ENCODE measurements at regions not wholly inside any gene's neighbourhood (a gene's known extent, or its start where the extent isn't known, plus 50 kb on each side); places are given as distances from the start of the nearest gene placed in this dataset.
"Not testable (repeated sequence)": the region's sequence is repeated elsewhere in the genome, so short reads cannot be mapped to it uniquely, and the experiment has no call there.

GRCh38 chr12:93223440-93224426, 154.0 kb upstream of the NUDT4 start:
- no peaks in the 10 kb centered on the region for H3K36me3 ChIP-seq (ENCODE audit: insufficient read depth)
- WGBS = 30% methylated on average over 5 of the region's 5 CpGs

DNA sequence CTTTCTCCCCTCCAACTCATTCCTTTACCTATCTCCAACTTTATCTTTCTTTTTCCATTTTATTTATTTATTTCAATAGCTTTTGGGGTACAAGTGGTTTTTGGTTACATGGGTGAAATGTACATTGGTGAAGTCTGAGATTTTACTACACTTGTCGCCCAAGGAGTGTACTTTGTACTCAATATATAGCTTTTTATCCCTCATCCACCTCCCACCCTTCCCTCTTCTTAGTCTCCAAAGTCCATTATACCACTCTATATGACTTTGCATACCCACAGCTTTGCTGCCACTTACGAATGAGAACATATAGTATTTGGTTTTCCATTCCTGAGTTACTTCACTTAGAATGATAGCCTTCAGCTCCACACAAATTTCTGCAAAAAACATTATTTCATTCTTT, 152.6 kb upstream of the NUDT4 start:
- Histone ChIP-seq H3K4me1 (ENCODE audit: insufficient read depth) (no peaks in the 10 kb centered on the region), H3K27ac (ENCODE audit: low read depth) (no peak overlapping the region), H3K36me3 (ENCODE audit: insufficient read depth) (no peaks in the 10 kb centered on the region), H3K4me3 (ENCODE audit: low read depth, low read length) (no peak overlapping the region)
- 95% methylated on average over 2 of the region's 2 CpGs for WGBS
- DNase-seq (ENCODE audit: extremely low spot score) = no peak

More at GRCh38 chr12:93223440-93224426, 154.0 kb upstream of the NUDT4 start:
- Histone ChIP-seq H3K4me3 (ENCODE audit: low read depth, low read length) (no peak overlapping the region), H3K27ac (ENCODE audit: low read depth) (no peak overlapping the region), H3K4me1 (ENCODE audit: insufficient read depth) (no peaks in the 10 kb centered on the region)
- DNase-seq (ENCODE audit: extremely low spot score) = no peak

- H3K27ac ChIP-seq (ENCODE audit: low read depth) = no peak overlapping the region
- H3K4me1 ChIP-seq (ENCODE audit: insufficient read depth) = no peaks in the 10 kb centered on the region
- no peak overlapping the region for H3K4me3 ChIP-seq (ENCODE audit: low read depth, low read length)
- no peaks in the 10 kb centered on the region for H3K36me3 ChIP-seq (ENCODE audit: insufficient read depth)
- DNase-seq (ENCODE audit: extremely low spot score) = no peak
Measured at GRCh38 chr12:93226361-93226760, 151.4 kb upstream of the NUDT4 start.

DNA sequence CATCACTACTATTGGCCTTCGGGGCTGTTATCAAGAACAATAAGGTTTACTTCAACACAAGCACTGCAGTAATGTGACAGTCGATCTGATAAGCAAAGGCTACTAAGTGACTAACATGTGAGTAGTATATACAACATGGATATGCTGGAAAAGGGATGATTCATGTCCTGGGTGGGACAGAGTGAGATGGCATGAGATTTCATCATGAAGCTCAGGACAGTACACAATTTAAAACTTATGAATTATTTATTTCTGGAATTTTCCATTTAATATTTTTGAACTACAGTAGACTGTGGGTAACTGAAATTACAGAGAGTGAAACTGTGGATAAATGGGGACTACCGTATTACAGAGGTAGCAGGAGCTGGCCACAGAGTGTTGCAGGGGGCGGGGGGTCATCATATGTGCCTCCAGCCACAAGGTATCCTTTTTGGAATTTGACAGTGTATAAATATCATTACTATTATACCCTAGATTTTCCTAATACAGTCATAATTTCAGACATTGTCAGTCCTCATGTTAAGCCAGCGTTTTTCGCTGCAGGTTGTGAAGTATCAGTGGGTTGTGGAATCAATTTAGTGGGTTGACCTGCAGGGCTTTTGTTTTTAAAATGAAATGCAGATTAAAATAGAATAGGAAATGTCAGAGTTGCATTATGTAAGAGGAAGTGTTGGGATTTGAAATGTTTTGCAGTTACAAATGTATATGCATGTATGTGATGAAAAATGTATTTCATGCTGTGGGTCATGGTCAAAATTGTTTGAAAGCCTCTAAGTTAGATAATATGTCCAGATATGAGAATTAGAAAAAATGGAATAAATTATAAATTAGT, 148.0 kb upstream of the NUDT4 start:
- Histone ChIP-seq H3K36me3 (ENCODE audit: insufficient read depth) (no peaks in the 10 kb centered on the region), H3K4me1 (ENCODE audit: insufficient read depth) (no peaks in the 10 kb centered on the region), H3K4me3 (ENCODE audit: low read depth, low read length) (no peak overlapping the region), H3K27ac (ENCODE audit: low read depth) (no peak overlapping the region)
- WGBS = 71% methylated on average over 6 of the region's 6 CpGs
- no peak for DNase-seq (ENCODE audit: extremely low spot score)

- Histone ChIP-seq H3K36me3 (ENCODE audit: insufficient read depth) (no peaks in the 10 kb centered on the region), H3K4me1 (ENCODE audit: insufficient read depth) (no peaks in the 10 kb centered on the region), H3K4me3 (ENCODE audit: low read depth, low read length) (no peak overlapping the region), H3K27ac (ENCODE audit: low read depth) (no peak overlapping the region)
- WGBS = 30% methylated on average over 3 of the region's 3 CpGs
- DNase-seq (ENCODE audit: extremely low spot score) = no peak
Measured at GRCh38 chr12:93230326-93230720, 147.4 kb upstream of the NUDT4 start.

GRCh38 chr12:93231938-93232337, 145.8 kb upstream of the NUDT4 start:
- H3K27ac ChIP-seq (ENCODE audit: low read depth) = no peak overlapping the region
- no peaks in the 10 kb centered on the region for H3K36me3 ChIP-seq (ENCODE audit: insufficient read depth)
- 94% methylated on average over 6 of the region's 6 CpGs for WGBS
- DNase-seq (ENCODE audit: extremely low spot score) = no peak
- no peak overlapping the region for H3K4me3 ChIP-seq (ENCODE audit: low read depth, low read length)
- H3K4me1 ChIP-seq (ENCODE audit: insufficient read depth) = no peaks in the 10 kb centered on the region

DNA sequence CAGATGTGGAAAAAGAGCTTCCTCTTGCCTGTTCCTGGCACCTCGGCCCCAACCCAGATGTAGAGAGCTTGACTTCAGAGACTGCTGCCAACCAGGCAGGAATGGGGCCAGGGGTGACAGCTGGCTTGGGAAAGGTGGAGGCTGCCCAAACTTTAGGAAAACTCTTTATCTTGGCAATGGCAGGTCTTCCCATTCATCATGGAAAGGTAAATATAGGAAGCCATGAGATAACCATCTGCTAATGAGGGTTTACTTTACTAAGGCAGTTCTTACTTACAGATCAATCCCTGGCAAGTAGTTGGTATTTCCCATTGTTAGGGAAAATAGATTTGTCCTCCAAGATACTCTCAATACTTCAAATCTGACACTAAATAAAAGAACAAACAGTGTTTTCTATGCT, 143.1 kb upstream of the NUDT4 start:
- H3K36me3 ChIP-seq (ENCODE audit: insufficient read depth) = no peaks in the 10 kb centered on the region
- 85% methylated on average over 1 of the region's 1 CpG for WGBS
- no peaks in the 10 kb centered on the region for H3K4me1 ChIP-seq (ENCODE audit: insufficient read depth)
- no peak overlapping the region for H3K27ac ChIP-seq (ENCODE audit: low read depth)
- no peak overlapping the region for H3K4me3 ChIP-seq (ENCODE audit: low read depth, low read length)
- DNase-seq (ENCODE audit: extremely low spot score) = no peak

GRCh38 chr12:93235881-93236280, 141.8 kb upstream of the NUDT4 start:
- Histone ChIP-seq H3K4me3 (ENCODE audit: low read depth, low read length) (no peak overlapping the region), H3K36me3 (ENCODE audit: insufficient read depth) (no peaks in the 10 kb centered on the region), H3K27ac (ENCODE audit: low read depth) (no peak overlapping the region), H3K4me1 (ENCODE audit: insufficient read depth) (no peaks in the 10 kb centered on the region)
- WGBS = 97% methylated on average over 5 of the region's 5 CpGs
- no peak for DNase-seq (ENCODE audit: extremely low spot score)

GRCh38 chr12:93237235-93237915, 140.3 kb upstream of the NUDT4 start:
- H3K27ac ChIP-seq (ENCODE audit: low read depth) = no peak overlapping the region
- no peak overlapping the region for H3K4me3 ChIP-seq (ENCODE audit: low read depth, low read length)
- no peaks in the 10 kb centered on the region for H3K36me3 ChIP-seq (ENCODE audit: insufficient read depth)
- H3K4me1 ChIP-seq (ENCODE audit: insufficient read depth) = no peaks in the 10 kb centered on the region
- no peak for DNase-seq (ENCODE audit: extremely low spot score)
- WGBS = 86% methylated on average over 4 of the region's 4 CpGs

DNA sequence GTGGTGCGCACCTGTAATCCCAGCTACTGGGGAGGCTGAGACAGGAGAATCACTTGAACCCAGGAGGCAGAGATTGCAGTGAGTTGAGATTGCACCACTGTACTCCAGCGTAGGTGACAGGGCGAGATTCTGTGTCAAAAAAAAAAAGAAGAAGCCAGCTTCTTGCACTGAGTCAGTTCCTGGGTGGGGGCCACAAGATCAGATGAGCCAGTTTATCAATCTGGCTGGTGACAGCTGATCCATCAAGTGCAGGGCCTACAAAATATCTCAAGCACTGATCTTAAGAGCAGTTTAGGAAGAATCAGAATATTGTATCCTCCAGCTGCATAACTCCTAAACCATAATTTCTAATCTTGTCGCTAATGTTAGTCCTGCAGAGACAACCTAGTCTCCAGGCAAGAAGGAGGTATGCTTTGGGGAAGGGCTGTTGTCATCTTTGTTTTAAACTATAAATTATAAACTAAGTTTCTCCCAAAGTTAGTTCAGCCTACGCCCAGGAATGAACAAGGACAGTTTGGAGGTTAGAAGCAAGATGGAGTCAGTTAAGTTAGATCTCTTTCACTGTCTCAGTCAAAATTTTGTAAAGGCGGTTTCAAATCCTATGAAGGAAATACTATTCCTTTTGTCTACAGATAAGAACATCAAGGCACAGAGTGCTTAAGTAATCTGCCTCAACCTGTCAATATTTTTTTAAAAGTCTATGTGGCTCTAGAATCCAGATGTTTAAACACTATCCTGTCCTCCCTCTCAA, 139.0 kb upstream of the NUDT4 start:
- DNase-seq (ENCODE audit: extremely low spot score); H3K4me3 ChIP-seq (ENCODE audit: low read depth, low read length); H3K4me1 ChIP-seq (ENCODE audit: insufficient read depth); H3K36me3 ChIP-seq (ENCODE audit: insufficient read depth); H3K27ac ChIP-seq (ENCODE audit: low read depth): not testable (repeated sequence)
- 95% methylated on average over 6 of the region's 6 CpGs for WGBS

DNA sequence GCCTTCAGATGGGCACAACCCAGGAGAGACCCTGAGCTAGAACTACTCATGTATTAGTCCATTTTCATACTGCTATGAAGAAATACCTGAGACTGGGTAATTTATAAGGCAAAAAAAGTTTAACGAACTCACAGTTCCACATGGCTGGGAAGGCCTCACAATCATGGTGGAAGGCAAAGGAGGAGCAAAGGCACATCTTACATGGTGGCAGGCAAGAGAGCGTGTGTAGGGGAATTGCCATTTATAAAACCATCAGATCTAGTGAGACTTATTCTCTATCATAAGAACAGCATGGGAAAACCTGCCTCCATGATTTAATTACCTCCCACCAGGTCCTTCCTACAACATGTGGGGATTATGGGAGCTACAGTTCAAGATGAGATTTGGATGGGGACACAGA, 137.9 kb upstream of the NUDT4 start:
- H3K4me3 ChIP-seq (ENCODE audit: low read depth, low read length); H3K36me3 ChIP-seq (ENCODE audit: insufficient read depth); H3K4me1 ChIP-seq (ENCODE audit: insufficient read depth); DNase-seq (ENCODE audit: extremely low spot score); H3K27ac ChIP-seq (ENCODE audit: low read depth): not testable (repeated sequence)
- 98% methylated on average over 2 of the region's 2 CpGs for WGBS

- Histone ChIP-seq H3K36me3 (ENCODE audit: insufficient read depth) (no peaks in the 10 kb centered on the region), H3K27ac (ENCODE audit: low read depth) (no peak overlapping the region), H3K4me3 (ENCODE audit: low read depth, low read length) (no peak overlapping the region), H3K4me1 (ENCODE audit: insufficient read depth) (no peaks in the 10 kb centered on the region)
- DNase-seq (ENCODE audit: extremely low spot score) = no peak
- 57% methylated on average over 6 of the region's 6 CpGs for WGBS
Measured at GRCh38 chr12:93242154-93242972, 135.4 kb upstream of the NUDT4 start.

Measured in urinary bladder (tissue), 3 donors.